MG63 (cell line): ENCODE measurements at regions not wholly inside any gene's neighbourhood (a gene's known extent, or its start where the extent isn't known, plus 50 kb on each side); places are given as distances from the start of the nearest gene placed in this dataset.

Source experiments
- DNase-seq: peaks from one replicate; pipeline ENCODE4 v3.0.0-alpha.2; 2020
- H3K27me3 ChIP-seq: fragments of 250-450 bp; sonication (Bioruptor Pico); 2 replicates; pipeline ENCODE4 v1.5.1; 2020; ENCODE audit warnings: mild to moderate bottlenecking, moderate library complexity
- H3K36me3 ChIP-seq: fragments of 250-450 bp; sonication (Bioruptor Pico); 2 replicates; pipeline ENCODE4 v1.5.1; 2020; ENCODE audit warnings: mild to moderate bottlenecking, moderate library complexity
- H3K4me3 ChIP-seq: fragments of 250-450 bp; sonication (Bioruptor Pico); 2 replicates; pipeline ENCODE4 v1.5.1; 2020; ENCODE audit warnings: mild to moderate bottlenecking, moderate library complexity
- H3K9me3 ChIP-seq: fragments of 250-450 bp; sonication (Bioruptor Pico); 2 replicates; pipeline ENCODE4 v1.5.1; 2020; ENCODE audit warnings: mild to moderate bottlenecking, moderate library complexity

DNA sequence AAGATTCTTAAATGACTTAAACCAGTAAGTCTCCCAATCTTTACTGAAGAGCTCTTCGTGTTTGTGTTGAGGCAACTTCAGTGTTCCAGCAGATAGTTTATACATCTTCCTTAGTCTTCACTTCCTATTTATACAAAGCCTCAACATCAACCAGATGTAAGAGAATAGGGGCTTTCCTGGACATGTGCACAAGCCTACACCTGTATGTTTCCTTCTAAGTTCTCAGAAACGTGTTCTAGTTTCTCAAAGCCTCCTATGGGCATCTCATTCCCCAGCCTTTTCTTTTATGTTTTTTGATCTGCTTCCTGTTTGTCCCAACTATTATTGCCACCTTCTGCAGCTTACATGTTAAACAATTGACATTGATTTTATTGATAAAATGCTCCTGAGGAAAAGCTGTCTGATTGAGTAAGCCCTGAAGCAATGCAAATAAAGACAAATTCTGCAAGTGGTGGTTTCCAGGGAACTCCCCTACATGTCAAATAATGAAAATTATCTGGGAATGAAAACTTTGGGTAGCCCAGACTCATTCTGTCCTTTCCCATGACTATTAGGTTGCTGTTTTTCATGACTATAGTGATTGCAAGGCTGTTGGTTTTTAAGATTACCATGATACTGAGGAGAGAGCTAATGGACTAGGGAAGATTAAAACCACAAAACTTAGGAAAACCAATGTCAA lies 663.3 kb upstream of the ACVR2A start:
- Histone ChIP-seq H3K9me3 (peaks cover 9% of the 10 kb centered on the region; the same call in 1 of the 2 replicates), H3K27me3 (no peaks in the 10 kb centered on the region), H3K4me3 (no peak overlapping the region), H3K36me3 (no peaks in the 10 kb centered on the region)
- DNase-seq = no peak

DNA sequence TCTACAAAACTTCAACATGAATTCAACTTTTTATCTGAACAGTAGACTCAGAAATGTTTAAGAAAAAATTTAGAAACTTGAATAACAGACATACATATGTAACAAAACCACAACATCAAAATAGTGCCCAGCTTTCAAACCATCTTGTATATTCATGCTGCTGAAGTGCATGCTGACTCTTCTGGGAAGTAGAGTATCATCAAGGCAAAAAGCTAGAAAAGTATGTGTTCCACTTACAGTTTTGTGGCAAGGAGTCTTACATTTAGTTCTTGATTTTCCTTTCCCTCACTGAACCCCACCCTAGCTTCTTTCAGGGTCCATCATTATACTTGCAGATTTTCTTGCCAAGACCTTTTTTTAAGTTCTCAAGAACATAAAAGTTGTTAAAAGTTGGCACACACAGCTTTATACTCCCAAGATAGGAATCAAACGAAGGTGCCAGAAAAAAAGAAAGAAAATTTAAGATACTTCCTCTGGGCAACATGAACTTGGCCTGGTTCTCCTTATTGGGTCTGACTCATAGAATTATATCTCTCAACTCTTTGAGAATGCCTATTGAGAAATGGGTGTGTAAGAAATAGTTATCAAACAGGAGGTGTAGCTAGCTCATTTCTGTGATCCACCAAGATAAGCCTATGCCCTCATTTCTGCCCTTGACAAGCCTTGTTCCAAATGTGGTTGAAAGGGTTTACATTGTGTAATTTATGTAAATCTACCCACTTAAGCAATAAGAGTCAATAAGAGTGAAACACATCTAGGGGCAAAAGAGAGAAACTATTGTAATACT lies 667.6 kb upstream of the ACVR2A start:
- Histone ChIP-seq H3K36me3 (no peaks in the 10 kb centered on the region), H3K27me3 (no peaks in the 10 kb centered on the region), H3K9me3 (peaks cover 3% of the 10 kb centered on the region; the same call in 1 of the 2 replicates), H3K4me3 (no peak overlapping the region)
- no peak for DNase-seq

DNA sequence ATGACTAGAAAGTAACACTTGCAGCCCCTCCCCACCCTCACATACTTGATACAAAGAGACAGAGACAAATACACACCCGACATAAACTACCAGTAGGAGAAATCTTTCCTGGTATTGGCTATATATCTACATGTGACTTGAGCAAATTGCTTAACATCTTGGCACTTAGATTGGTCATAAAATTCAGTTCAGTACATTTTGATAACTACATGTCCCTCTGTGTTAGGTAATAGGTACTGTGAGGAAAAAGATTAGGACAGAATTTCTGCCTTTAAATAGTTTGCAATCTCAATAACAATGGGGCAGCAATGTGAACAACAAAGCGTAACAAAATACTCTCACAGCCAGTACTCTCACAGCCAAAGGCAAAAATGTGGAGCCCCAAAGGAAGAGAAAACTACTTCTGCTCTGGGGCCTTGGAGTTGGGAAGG lies 670.0 kb upstream of the ACVR2A start:
- H3K36me3 ChIP-seq = no peaks in the 10 kb centered on the region
- no peak overlapping the region for H3K4me3 ChIP-seq
- no peak for DNase-seq
- no peaks in the 10 kb centered on the region for H3K27me3 ChIP-seq
- peaks cover 3% of the 10 kb centered on the region; the same call in 1 of the 2 replicates for H3K9me3 ChIP-seq

DNA sequence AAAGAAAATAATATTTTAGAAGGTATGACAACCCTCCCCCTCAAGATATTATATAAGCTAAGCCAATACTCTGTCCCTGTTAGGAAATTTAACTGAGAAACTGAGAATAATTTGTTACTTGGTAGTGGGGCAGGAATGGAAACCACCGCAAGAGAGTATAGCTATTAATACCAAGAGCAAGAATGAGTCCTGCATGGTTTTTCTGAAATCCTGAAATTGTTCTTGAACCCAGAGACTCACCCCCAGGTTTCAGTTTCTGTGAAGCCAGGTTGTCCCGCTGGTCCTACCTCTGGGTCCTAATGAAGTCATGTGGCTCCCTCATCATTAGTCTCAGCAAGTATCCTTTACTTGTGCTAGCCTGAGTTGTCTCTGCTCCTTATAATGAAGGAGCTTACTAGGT lies 671.0 kb upstream of the ACVR2A start:
- DNase-seq = no peak
- Histone ChIP-seq H3K27me3 (no peaks in the 10 kb centered on the region), H3K4me3 (no peak overlapping the region), H3K36me3 (no peaks in the 10 kb centered on the region), H3K9me3 (0 out of 2 replicates have a peak, but pooled peaks cover 3% of the 10 kb centered on the region)

DNA sequence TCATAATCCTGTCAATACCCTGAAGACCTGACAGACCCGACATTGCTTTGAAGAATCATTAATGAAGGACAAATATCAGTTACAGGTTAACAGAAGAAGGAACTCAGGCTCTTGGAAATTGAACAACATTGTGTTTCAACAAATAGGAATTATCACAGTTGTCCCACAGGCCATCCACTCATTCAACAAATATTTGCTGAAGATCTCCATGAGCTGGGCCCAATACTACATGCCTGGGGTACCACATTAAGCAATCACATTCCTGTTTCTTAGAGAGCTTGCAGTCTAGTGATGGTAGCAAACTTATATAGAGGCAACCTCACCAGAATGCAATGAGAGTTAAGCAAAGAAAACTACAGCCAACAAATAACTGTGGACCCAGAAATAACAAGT lies 671.6 kb upstream of the ACVR2A start:
- Histone ChIP-seq H3K4me3 (no peak overlapping the region), H3K9me3 (0 out of 2 replicates have a peak, but pooled peaks cover 2% of the 10 kb centered on the region), H3K27me3 (no peaks in the 10 kb centered on the region), H3K36me3 (no peaks in the 10 kb centered on the region)
- no peak for DNase-seq

DNA sequence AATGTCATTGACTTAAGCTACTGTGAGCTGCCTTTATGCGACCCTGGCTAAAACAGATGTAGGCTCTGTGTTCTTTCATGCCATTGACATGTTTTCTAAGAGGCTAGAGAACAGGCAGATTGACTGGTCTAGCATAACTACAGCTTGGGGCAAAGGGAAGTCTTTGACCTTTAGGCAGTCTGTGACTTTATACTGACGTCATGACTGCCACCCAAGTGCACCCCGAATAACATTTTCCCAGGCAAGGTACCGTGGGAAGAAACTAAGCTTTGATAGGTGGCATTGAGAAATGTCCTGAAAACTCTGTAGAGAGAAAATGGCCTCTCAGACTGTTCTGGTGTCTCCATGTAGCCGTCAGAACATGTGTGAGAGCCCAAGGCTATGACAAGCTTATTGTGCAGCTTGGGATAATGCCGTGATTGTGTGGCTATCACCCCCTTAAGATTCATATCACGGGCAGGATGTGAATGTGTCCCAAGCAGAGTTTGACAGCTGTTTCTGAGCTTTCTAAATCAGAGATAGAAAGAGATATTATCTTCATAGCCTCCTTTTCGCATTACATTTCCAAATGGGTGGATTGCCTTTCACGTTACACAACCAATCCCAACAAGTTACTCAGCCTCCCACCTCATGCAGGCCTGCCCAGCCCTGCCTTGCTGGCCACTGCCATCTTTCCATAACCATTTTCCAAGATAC lies 672.2 kb upstream of the ACVR2A start:
- Histone ChIP-seq H3K9me3 (no peaks in the 10 kb centered on the region), H3K36me3 (no peaks in the 10 kb centered on the region), H3K4me3 (no peak overlapping the region), H3K27me3 (no peaks in the 10 kb centered on the region)
- no peak for DNase-seq

DNA sequence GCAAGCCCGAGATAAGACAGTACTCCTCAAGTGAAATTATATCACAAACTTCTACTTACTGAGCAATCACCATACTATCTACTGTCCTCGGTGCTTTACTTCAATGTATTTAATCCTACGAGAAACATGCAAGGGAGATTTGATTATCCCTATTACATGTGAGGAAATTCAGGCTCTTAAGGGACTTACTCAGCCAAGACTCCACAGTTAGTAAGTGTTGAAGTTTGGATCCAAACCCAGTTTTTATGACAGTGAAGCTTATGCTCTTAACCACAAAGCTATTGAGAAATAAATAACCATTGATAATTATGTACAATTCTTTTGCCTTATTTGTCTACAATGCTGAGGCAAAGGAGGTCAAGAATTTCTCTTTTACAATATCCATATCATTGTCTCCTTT lies 672.9 kb upstream of the ACVR2A start:
- DNase-seq = no peak
- H3K9me3 ChIP-seq = no peaks in the 10 kb centered on the region
- no peaks in the 10 kb centered on the region for H3K36me3 ChIP-seq
- no peaks in the 10 kb centered on the region for H3K27me3 ChIP-seq
- H3K4me3 ChIP-seq = no peak overlapping the region

DNA sequence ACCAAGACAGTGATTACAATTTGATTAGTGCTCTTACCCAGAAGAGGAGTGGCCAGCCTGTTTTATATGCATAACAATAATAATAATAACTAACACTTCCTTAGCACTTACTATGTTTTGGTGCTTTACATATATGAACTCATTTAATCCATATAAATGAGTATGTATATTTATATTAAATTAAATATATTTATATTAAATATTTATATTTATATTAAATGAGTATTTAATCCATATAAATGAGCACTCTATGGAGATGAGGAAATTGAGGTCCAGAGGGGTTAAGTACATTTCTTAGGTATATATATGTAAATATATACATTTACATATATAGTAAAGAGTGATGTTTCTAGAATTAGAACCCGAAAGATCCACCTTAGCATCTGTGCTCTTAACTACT lies 673.9 kb upstream of the ACVR2A start:
- Histone ChIP-seq H3K27me3 (no peaks in the 10 kb centered on the region; the same call in 1 of the 2 replicates), H3K4me3 (no peak overlapping the region), H3K9me3 (no peaks in the 10 kb centered on the region), H3K36me3 (no peaks in the 10 kb centered on the region)
- no peak for DNase-seq

DNA sequence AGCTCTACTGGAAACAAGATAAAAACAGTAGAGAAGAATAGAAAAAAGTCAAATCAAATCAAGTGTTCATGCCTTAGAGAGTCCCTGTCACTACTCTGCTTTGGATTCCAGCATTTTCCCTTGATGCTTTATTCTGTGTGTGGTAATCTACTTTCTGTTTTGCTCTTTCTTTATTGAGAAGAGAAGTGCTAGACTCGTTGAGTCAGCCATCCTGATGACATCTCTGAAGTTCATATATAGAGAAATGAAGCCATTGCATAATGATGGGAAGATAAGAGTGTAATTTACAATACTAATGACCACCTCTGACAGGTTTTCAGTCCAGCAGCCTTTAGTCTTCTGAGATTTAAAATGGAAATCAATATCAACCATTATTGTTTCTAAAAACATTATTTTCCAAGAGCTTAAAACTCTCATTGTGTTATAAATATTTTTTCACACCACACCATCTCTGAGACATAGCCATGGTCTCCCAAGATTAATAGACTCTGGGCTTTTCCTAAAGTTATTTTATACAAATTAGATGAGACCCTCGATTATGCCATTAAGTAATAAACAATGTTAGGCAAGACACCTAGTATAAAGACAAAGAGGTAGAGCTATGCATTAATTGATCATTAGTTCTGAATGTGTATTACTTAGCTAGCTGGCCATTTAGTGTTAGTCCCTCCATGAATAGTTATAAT lies 679.0 kb upstream of the ACVR2A start:
- H3K4me3 ChIP-seq = no peak overlapping the region
- H3K9me3 ChIP-seq = no peaks in the 10 kb centered on the region; the same call in 1 of the 2 replicates
- H3K27me3 ChIP-seq = no peaks in the 10 kb centered on the region; the same call in 1 of the 2 replicates
- no peaks in the 10 kb centered on the region for H3K36me3 ChIP-seq
- no peak for DNase-seq

DNA sequence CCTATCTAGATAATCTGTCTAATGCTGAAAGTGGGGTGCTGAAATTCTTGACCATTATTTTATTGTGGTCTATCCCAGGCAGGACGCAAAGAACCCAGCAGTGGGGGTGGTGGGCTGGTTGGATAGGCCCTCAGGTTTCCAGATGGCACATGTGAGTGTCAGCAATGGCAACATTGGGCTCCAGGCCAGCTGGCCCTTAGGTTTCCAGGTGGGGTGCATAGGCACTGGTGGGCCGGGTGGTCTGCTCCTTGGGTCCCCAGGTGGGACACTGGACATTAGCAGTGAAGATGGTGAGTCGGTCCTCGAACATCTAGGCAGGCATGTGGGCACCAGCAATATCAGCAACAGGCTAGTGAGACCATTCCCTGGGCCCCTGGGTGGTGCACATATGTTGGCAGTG lies 680.3 kb upstream of the ACVR2A start:
- Histone ChIP-seq H3K9me3 (no peaks in the 10 kb centered on the region; the same call in 1 of the 2 replicates), H3K4me3 (no peak overlapping the region), H3K27me3 (no peaks in the 10 kb centered on the region; the same call in 1 of the 2 replicates), H3K36me3 (no peaks in the 10 kb centered on the region)
- DNase-seq = no peak

DNA sequence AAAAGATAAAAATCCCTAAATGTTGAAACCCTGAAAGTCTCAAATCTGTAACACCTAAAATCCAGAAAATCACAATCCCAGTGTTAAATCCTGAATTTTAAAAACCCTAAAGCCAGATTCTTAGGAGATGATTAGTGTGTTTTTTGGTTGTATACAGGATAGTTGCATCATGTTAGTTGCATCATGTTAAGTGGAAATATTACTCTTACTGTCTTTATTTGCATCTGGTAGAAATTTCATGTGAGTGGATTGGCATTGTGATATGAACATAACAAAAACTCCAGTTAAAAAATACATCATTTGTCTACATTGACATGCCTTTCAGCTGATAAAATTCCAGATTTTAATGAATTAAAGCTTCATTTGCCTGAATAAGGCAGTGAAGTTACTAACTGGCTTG lies 683.1 kb upstream of the ACVR2A start:
- no peaks in the 10 kb centered on the region; the same call in 1 of the 2 replicates for H3K27me3 ChIP-seq

DNA sequence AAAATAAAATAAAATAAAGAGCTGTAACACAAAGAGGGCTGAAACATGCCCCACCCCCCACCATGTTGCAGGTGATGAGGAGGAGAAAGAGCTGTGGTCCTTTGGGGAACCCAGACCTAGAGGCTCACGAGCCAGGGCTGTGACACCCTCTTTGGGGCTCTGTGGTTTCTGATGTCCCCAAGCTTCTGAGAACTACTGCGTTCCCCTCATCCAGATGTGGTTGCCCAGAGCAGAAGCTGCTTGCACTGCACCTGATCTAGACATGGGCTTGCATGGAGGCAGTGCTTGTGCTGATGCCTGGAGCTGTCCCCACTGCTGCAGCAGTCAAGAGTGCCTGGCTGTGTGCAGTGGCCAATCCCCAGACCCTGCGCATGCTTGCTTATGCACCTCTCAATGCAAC lies 687.9 kb upstream of the ACVR2A start:
- no peak for DNase-seq
- H3K9me3 ChIP-seq = no peaks in the 10 kb centered on the region; the same call in 1 of the 2 replicates
- H3K27me3 ChIP-seq = no peaks in the 10 kb centered on the region

More for the DNA sequence above, 683.1 kb upstream of the ACVR2A start:
- H3K36me3 ChIP-seq = no peaks in the 10 kb centered on the region
- no peak overlapping the region for H3K4me3 ChIP-seq
- no peak for DNase-seq
- no peaks in the 10 kb centered on the region; the same call in 1 of the 2 replicates for H3K9me3 ChIP-seq

DNA sequence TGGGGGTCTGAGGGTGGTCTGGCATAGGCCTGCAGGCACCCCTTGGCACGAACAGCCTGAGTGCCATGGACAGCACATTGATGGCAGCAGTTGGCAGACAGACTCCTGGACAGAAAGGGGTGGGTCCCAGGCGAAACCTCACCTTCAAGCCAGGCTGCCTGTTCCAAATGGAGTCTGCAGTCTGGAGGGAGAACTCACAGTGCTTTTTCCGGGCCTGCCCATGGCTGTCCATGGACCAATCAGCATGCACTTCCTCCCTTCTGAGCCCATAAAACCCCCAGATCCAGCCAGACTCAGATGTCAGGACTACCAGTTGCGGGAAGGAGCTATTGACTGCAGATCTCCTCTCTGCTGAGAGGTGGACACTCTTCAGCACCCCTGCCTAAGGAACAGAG lies 694.6 kb upstream of the ACVR2A start:
- H3K27me3 ChIP-seq = no peaks in the 10 kb centered on the region
- no peak for DNase-seq
- no peak overlapping the region for H3K4me3 ChIP-seq
- H3K36me3 ChIP-seq = no peaks in the 10 kb centered on the region
- peaks cover 5% of the 10 kb centered on the region for H3K9me3 ChIP-seq

More for the DNA sequence above, 687.9 kb upstream of the ACVR2A start:
- H3K4me3 ChIP-seq = no peak overlapping the region
- H3K36me3 ChIP-seq = no peaks in the 10 kb centered on the region

DNA sequence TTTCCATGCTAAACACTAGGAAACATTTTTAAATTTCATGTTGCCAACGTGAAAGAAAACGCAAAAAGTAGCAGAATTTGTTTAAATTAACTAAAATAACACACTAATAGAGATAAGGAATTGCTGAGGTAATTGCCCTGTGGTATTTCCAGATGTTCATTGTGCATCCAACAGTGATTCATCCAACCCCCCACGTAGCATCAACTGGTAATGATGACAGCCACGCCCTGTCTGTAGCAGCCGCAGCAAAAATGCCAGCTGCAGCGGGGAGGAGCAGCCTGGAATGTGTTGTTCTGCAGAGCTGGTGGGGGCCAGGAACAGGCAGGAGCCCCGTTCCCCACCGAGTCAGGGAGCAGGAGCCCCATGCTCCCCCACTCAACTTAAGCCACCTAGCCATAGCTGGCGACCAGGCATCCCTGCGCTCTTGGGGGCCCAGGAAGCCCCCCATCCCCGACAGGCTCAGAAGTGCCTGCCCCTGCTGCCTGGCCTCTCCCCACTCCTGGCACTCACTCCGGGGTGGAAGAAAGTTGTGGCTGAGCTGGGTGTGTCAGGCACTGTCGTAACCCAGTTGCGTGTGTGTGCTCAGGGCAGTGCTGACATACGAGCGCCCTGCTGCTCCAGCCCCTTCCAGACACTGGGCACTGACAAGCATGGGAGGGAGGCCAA lies 695.1 kb upstream of the ACVR2A start:
- H3K9me3 ChIP-seq = peaks cover 5% of the 10 kb centered on the region
- H3K36me3 ChIP-seq = no peaks in the 10 kb centered on the region
- no peaks in the 10 kb centered on the region for H3K27me3 ChIP-seq
- no peak overlapping the region for H3K4me3 ChIP-seq
- peak; percentile 22 for DNase-seq

DNA sequence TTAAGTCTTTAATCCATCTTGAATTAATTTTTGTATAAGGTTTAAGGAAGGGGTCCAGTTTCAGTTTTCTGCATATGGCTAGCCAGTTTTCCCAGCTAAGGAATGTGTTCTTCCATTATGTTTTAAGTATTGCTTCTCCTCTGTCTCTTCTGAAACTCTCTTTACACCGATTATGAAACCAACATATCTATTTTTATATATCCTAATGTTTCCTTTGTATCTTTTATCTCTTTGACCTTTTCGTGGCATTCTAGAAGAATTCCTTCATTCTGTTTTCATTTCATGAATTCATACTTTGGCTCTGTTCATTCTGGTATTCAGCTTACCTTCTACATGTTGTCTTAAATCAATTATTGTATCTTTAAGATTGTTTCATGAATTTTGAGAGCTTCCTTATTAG lies 697.0 kb upstream of the ACVR2A start:
- H3K36me3 ChIP-seq = no peaks in the 10 kb centered on the region
- DNase-seq = no peak

DNA sequence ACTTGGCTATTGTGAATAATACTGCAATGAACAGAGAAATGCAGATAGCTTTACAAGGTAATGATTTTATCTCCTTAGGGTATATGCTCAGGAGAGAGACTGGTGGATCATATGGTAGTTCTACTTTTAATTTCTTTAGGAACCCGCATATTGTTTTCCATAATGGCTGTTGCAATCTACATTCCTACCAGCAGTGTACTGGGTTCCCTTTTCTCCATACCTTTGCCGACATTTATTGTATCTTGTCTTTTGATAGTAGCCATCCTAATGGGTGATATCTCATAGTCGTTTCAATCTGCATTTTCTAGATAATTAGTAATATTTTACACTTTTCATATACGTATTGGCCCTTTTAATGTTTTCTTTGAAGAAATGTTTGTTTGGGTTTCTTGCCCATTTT lies 702.9 kb upstream of the ACVR2A start:
- no peak for DNase-seq
- Histone ChIP-seq H3K27me3 (no peaks in the 10 kb centered on the region), H3K36me3 (no peaks in the 10 kb centered on the region), H3K4me3 (no peak overlapping the region), H3K9me3 (no peaks in the 10 kb centered on the region)

More for the DNA sequence above, 697.0 kb upstream of the ACVR2A start:
- Histone ChIP-seq H3K27me3 (no peaks in the 10 kb centered on the region), H3K9me3 (peaks cover 5% of the 10 kb centered on the region), H3K4me3 (no peak overlapping the region)
